OCI-LY1 (cell line): ENCODE measurements at regions not wholly inside any gene's neighbourhood (a gene's known extent, or its start where the extent isn't known, plus 50 kb on each side); places are given as distances from the start of the nearest gene placed in this dataset.

Source experiments
- H2AFZ ChIP-seq: fragments of 200-600 bp; sonication (generic), shearing (Covaris generic); 2 replicates; pipeline ENCODE4 v1.6.0; 2014; ENCODE audit warnings: antibody characterized with exemption, mild to moderate bottlenecking, low read length
- H3F3A ChIP-seq: fragments of 200-600 bp; sonication (generic), shearing (Covaris generic); 2 replicates; pipeline ENCODE4 v1.6.0; 2014; ENCODE audit warnings: mild to moderate bottlenecking, antibody characterized with exemption, low read length, moderate library complexity; ENCODE audit not compliant: insufficient read depth
- H3K27ac ChIP-seq: fragments of 200-600 bp; sonication (generic); 2 replicates; pipeline ENCODE4 v1.5.1; 2014; ENCODE audit warnings: low read length, mixed run types, mild to moderate bottlenecking, low read depth; ENCODE audit not compliant: poor library complexity, severe bottlenecking
- H3K27me3 ChIP-seq: fragments of 200-600 bp; sonication (generic); 2 replicates; pipeline ENCODE4 v1.6.0; 2014; ENCODE audit warnings: antibody characterized with exemption, mild to moderate bottlenecking, low read length, moderate library complexity; ENCODE audit not compliant: insufficient read depth
- H3K36me3 ChIP-seq: fragments of 200-600 bp; sonication (generic); 2 replicates; pipeline ENCODE4 v1.6.1; 2014; ENCODE audit warnings: mild to moderate bottlenecking, antibody characterized with exemption, low read length, moderate library complexity, mixed read lengths; ENCODE audit not compliant: insufficient read depth
- H3K4me1 ChIP-seq: fragments of 200-600 bp; sonication (generic); 2 replicates; pipeline ENCODE4 v1.5.1; 2014; ENCODE audit warnings: mild to moderate bottlenecking, low read length, moderate library complexity; ENCODE audit not compliant: insufficient read depth, severe bottlenecking
- H3K4me2 ChIP-seq: fragments of 200-600 bp; sonication (generic), shearing (Covaris generic); 2 replicates; pipeline ENCODE4 v1.6.1; 2014; ENCODE audit warnings: low read length
- H3K4me3 ChIP-seq: fragments of 200-600 bp; sonication (generic); 2 replicates; pipeline ENCODE4 v1.5.1; 2014; ENCODE audit warnings: low read length, low read depth, mild to moderate bottlenecking, mixed read lengths; ENCODE audit not compliant: poor library complexity, severe bottlenecking
- H3K79me2 ChIP-seq: fragments of 200-600 bp; shearing (Covaris generic); 2 replicates; pipeline ENCODE4 v1.6.1; 2016; ENCODE audit warnings: mixed run types, low read length, mixed read lengths; ENCODE audit not compliant: insufficient read depth
- H3K9ac ChIP-seq: fragments of 200-600 bp; sonication (generic), shearing (Covaris generic); 2 replicates; pipeline ENCODE4 v1.6.1; 2014; ENCODE audit warnings: mild to moderate bottlenecking, low read length, mixed read lengths
- H3K9me2 ChIP-seq: fragments of 200-600 bp; sonication (generic), shearing (Covaris generic); 2 replicates; pipeline ENCODE4 v1.6.1; 2014; ENCODE audit warnings: low read depth, mild to moderate bottlenecking, low read length, mixed read lengths
- H3K9me3 ChIP-seq: fragments of 200-600 bp; shearing (Covaris generic); 2 replicates; pipeline ENCODE4 v1.6.1; 2014; ENCODE audit warnings: low read length, mixed read lengths
- H4K20me1 ChIP-seq: fragments of 200-600 bp; sonication (generic), shearing (Covaris generic); 2 replicates; pipeline ENCODE4 v1.6.0; 2016; ENCODE audit warnings: mild to moderate bottlenecking, low read length; ENCODE audit not compliant: insufficient read depth
- EZH2 ChIP-seq: fragments of 200-600 bp; sonication (generic), shearing (Covaris generic); IDR thresholded peaks from 2 replicates; pipeline ENCODE4 v1.8.0; 2017; ENCODE audit warnings: borderline replicate concordance, mixed run types, mild to moderate bottlenecking, antibody characterized with exemption, low read length, moderate library complexity, mixed read lengths
- TF ChIP-seq, protein P1 (sequence below): fragments of 200-600 bp; sonication (generic), shearing (Covaris generic); IDR thresholded peaks from 2 replicates; pipeline ENCODE4 v1.5.1; 2017; ENCODE audit warnings: mild to moderate bottlenecking, antibody characterized with exemption, low read length, moderate library complexity, mixed read lengths

GRCh38 chr11:104602643-104603042 is 295.6 kb downstream of the CASP12 start:
- H3K36me3 ChIP-seq = no peaks in the 10 kb centered on the region
- no peaks in the 10 kb centered on the region for H3K79me2 ChIP-seq
- no peak overlapping the region for H3K27ac ChIP-seq
- H3K9me2 ChIP-seq = no peaks in the 10 kb centered on the region
- no peaks in the 10 kb centered on the region for H3K27me3 ChIP-seq
- H3K4me3 ChIP-seq = no peak overlapping the region
- H3K4me1 ChIP-seq = no peaks in the 10 kb centered on the region
- H3K4me2 ChIP-seq = no peak overlapping the region
- H3K9ac ChIP-seq = no peak overlapping the region
- no peaks in the 10 kb centered on the region for H3F3A ChIP-seq
- TF ChIP-seq, protein P1, sequence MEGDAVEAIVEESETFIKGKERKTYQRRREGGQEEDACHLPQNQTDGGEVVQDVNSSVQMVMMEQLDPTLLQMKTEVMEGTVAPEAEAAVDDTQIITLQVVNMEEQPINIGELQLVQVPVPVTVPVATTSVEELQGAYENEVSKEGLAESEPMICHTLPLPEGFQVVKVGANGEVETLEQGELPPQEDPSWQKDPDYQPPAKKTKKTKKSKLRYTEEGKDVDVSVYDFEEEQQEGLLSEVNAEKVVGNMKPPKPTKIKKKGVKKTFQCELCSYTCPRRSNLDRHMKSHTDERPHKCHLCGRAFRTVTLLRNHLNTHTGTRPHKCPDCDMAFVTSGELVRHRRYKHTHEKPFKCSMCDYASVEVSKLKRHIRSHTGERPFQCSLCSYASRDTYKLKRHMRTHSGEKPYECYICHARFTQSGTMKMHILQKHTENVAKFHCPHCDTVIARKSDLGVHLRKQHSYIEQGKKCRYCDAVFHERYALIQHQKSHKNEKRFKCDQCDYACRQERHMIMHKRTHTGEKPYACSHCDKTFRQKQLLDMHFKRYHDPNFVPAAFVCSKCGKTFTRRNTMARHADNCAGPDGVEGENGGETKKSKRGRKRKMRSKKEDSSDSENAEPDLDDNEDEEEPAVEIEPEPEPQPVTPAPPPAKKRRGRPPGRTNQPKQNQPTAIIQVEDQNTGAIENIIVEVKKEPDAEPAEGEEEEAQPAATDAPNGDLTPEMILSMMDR = no peak
- no peak for TF ChIP-seq EZH2
- peaks cover 4% of the 10 kb centered on the region for H3K9me3 ChIP-seq
- no peak overlapping the region for H2AFZ ChIP-seq
- H4K20me1 ChIP-seq = no peaks in the 10 kb centered on the region

- Histone ChIP-seq H3K4me1 (no peaks in the 10 kb centered on the region), H3K4me2 (no peak overlapping the region), H3K9me3 (no peaks in the 10 kb centered on the region), H3K79me2 (no peaks in the 10 kb centered on the region), H3K27ac (no peak overlapping the region), H3F3A (no peaks in the 10 kb centered on the region), H2AFZ (no peak overlapping the region), H3K27me3 (no peaks in the 10 kb centered on the region), H3K36me3 (no peaks in the 10 kb centered on the region), H3K9ac (no peak overlapping the region), H3K9me2 (no peaks in the 10 kb centered on the region), H4K20me1 (no peaks in the 10 kb centered on the region), H3K4me3 (no peak overlapping the region)
- TF ChIP-seq EZH2 = no peak
- TF ChIP-seq, protein P1 = no peak
These were observed 303.9 kb downstream of the CASP12 start for GRCh38 chr11:104594228-104594958.

GRCh38 chr11:104588970-104589369 is 309.3 kb downstream of the CASP12 start:
- H3F3A ChIP-seq = no peaks in the 10 kb centered on the region

More at GRCh38 chr11:104588970-104589369, 309.3 kb downstream of the CASP12 start:
- Histone ChIP-seq H3K27ac (no peak overlapping the region), H3K4me2 (no peak overlapping the region), H3K4me3 (no peak overlapping the region), H3K9me3 (no peaks in the 10 kb centered on the region), H3K9me2 (no peaks in the 10 kb centered on the region), H3K9ac (no peak overlapping the region), H3K27me3 (no peaks in the 10 kb centered on the region), H3K36me3 (no peaks in the 10 kb centered on the region), H3K4me1 (no peaks in the 10 kb centered on the region), H4K20me1 (no peaks in the 10 kb centered on the region), H3K79me2 (no peaks in the 10 kb centered on the region), H2AFZ (no peak overlapping the region)
- TF ChIP-seq EZH2 = no peak
- TF ChIP-seq, protein P1 = no peak
